ENCODE measurements at regions not wholly inside any gene's neighbourhood (a gene's known extent, or its start where the extent isn't known, plus 50 kb on each side); places are given as distances from the start of the nearest gene placed in this dataset.

GRCh38 chr18:71798986-71799673, 745.0 kb downstream of the CBLN2 start:
- Histone ChIP-seq H4K20me1 (ENCODE audit: insufficient read depth) (no peaks in the 10 kb centered on the region), H3K79me2 (ENCODE audit: insufficient read depth, low read length) (no peaks in the 10 kb centered on the region), H3K36me3 (ENCODE audit: control insufficient read depth in 1 of 2, insufficient read depth in 2 of 2, low read length in 2 of 2) (no peaks in the 10 kb centered on the region), H3K4me1 (ENCODE audit: control insufficient read depth in 1 of 2, insufficient read depth in 2 of 2, low read length in 2 of 2) (no peaks in the 10 kb centered on the region), H2AFZ (ENCODE audit: low read depth, low read length, poor library complexity, severe bottlenecking) (no peak overlapping the region), H3K4me2 (ENCODE audit: low read length) (no peak overlapping the region), H3K9me3 (ENCODE audit: control insufficient read depth in 1 of 2, insufficient read depth in 1 of 2, low read depth in 1 of 2, low read length in 2 of 2) (peaks cover 9 to 12% of the 10 kb centered on the region in 2 experiments; a peak in 2 of 4 replicates), H3K9me2 (ENCODE audit: insufficient read depth) (no peaks in the 10 kb centered on the region), H3K27ac (ENCODE audit: low read depth, low read length) (no peak overlapping the region), H3K9ac (ENCODE audit: low read length) (no peak overlapping the region), H3K4me3 (replicated peaks in 1 of 2; ENCODE audit: low read depth in 1 of 2, low read length in 2 of 2) (no peak overlapping the region), H3K27me3 (ENCODE audit: insufficient read depth, low read length) (no peaks in the 10 kb centered on the region)
- TF ChIP-seq ZNF274 (IDR thresholded peaks at IDR 0.05; ENCODE audit: low read depth, low read length) (no peak), FOSL1 (IDR thresholded peaks at IDR 0.05; ENCODE audit: low read depth) (no peak), POLR2A (IDR thresholded peaks at IDR 0.05; ENCODE audit: borderline replicate concordance, extremely low read depth, insufficient read depth, insufficient read length) (no peak), SP1 (IDR thresholded peaks at IDR 0.05; ENCODE audit: low read depth) (no peak), CEBPB (IDR thresholded peaks at IDR 0.05; ENCODE audit: low read depth) (no peak), MAX (IDR thresholded peaks at IDR 0.05) (no peak), CBX3 (IDR thresholded peaks at IDR 0.05; ENCODE audit: low read depth) (no peak), CTCF (IDR thresholded peaks at IDR 0.05 in 2 of 3, conservative IDR thresholded peaks at IDR 0.05 in 1 of 3; ENCODE audit: borderline replicate concordance in 1 of 3, insufficient read depth in 1 of 3, low read depth in 2 of 3, low read length in 2 of 3) (no peak)
- no TSS peak for BruUV-seq (replicated peaks)
- ChIA-PET RAD21 (ENCODE audit: low non-redundant PET in 1 of 2, low total read pairs in 2 of 2, uncharacterized antibody in 2 of 2, unreplicated experiment in 2 of 2) (no interaction called here), CTCF (no interaction called here), POLR2A (no interaction called here)
- intact Hi-C loops (cut with micrococcal nuclease) = no loop called here
- no peak for DNase-seq (ENCODE audit: low read depth, low spot score)
- ATAC-seq = no peak

- POLR2A ChIA-PET = no interaction called here
- Histone ChIP-seq H3K27me3 (ENCODE audit: insufficient read depth, low read length) (no peaks in the 10 kb centered on the region), H3K4me2 (ENCODE audit: low read length) (no peak overlapping the region), H3K79me2 (ENCODE audit: insufficient read depth, low read length) (no peaks in the 10 kb centered on the region), H3K9ac (ENCODE audit: low read length) (no peak overlapping the region), H3K9me2 (ENCODE audit: insufficient read depth) (no peaks in the 10 kb centered on the region), H3K36me3 (ENCODE audit: control insufficient read depth in 1 of 2, insufficient read depth in 2 of 2, low read length in 2 of 2) (no peaks in the 10 kb centered on the region), H3K4me1 (ENCODE audit: control insufficient read depth in 1 of 2, insufficient read depth in 2 of 2, low read length in 2 of 2) (no peaks in the 10 kb centered on the region), H2AFZ (ENCODE audit: low read depth, low read length, poor library complexity, severe bottlenecking) (no peak overlapping the region), H3K27ac (ENCODE audit: low read depth, low read length) (no peak overlapping the region), H3K4me3 (replicated peaks in 1 of 2; ENCODE audit: low read depth in 1 of 2, low read length in 2 of 2) (no peak overlapping the region), H4K20me1 (ENCODE audit: insufficient read depth) (no peaks in the 10 kb centered on the region), H3K9me3 (ENCODE audit: control insufficient read depth in 1 of 2, insufficient read depth in 1 of 2, low read depth in 1 of 2, low read length in 2 of 2) (peaks cover 9 to 12% of the 10 kb centered on the region in 2 experiments; a peak in 2 of 4 replicates)
- BruUV-seq (replicated peaks) = no TSS peak
- intact Hi-C loops (cut with micrococcal nuclease) = no loop called here
- ATAC-seq = no peak
- no peak for TF ChIP-seq SRF (IDR thresholded peaks at IDR 0.05; ENCODE audit: low read depth)
- no peak for TF ChIP-seq CTCF (IDR thresholded peaks at IDR 0.05 in 2 of 3, conservative IDR thresholded peaks at IDR 0.05 in 1 of 3; ENCODE audit: borderline replicate concordance in 1 of 3, insufficient read depth in 1 of 3, low read depth in 2 of 3, low read length in 2 of 3)
- no peak for TF ChIP-seq ZNF274 (IDR thresholded peaks at IDR 0.05; ENCODE audit: low read depth, low read length)
- TF ChIP-seq ATF3 (IDR thresholded peaks at IDR 0.05) = no peak
- TF ChIP-seq MAX (IDR thresholded peaks at IDR 0.05) = no peak
- TF ChIP-seq ELF1 (IDR thresholded peaks at IDR 0.05; ENCODE audit: borderline replicate concordance, low read depth) = no peak
- no peak for TF ChIP-seq RAD21 (IDR thresholded peaks at IDR 0.05; ENCODE audit: low read depth)
- no peak for TF ChIP-seq ZFX (IDR thresholded peaks at IDR 0.05)
- CTCF ChIA-PET = no interaction called here
- no peak for DNase-seq (ENCODE audit: low read depth, low spot score)
- RAD21 ChIA-PET (ENCODE audit: low non-redundant PET in 1 of 2, low total read pairs in 2 of 2, uncharacterized antibody in 2 of 2, unreplicated experiment in 2 of 2) = no interaction called here
These were observed 746.6 kb downstream of the CBLN2 start for GRCh38 chr18:71797554-71797953.

Data from HCT116 (cell line).